ENCODE measurements at regions not wholly inside any gene's neighbourhood (a gene's known extent, or its start where the extent isn't known, plus 50 kb on each side); places are given as distances from the start of the nearest gene placed in this dataset.
A peak's percentile ranks its signal among the peaks of the same experiment; 100 is the strongest.

DNA sequence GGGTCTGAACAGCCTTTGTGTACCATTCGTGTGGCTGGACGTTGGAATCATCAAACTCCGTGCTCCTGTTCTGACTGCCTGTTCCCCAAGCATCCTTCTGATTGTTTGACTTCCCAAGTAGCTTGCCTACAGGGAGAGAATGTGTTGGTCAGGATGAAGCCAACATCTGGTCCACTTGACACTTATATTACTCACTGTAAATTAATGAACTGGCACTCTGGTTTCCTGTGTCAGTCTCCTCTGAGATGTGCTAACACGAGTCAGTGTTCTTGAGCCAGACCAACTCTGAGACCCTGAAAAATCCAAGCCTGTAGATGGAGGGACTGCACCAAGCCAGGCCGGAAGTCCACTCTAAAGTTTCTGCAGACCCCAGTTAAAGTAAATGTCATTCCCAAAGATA lies 440.9 kb downstream of the ZNF516 start (continued):
- no peak for TF ChIP-seq NANOG (IDR thresholded peaks at IDR 0.05; ENCODE audit: borderline replicate concordance)
- no peak for TF ChIP-seq POLR2AphosphoS5 (IDR thresholded peaks at IDR 0.05; ENCODE audit: low read depth)
- TF ChIP-seq, protein P1, sequence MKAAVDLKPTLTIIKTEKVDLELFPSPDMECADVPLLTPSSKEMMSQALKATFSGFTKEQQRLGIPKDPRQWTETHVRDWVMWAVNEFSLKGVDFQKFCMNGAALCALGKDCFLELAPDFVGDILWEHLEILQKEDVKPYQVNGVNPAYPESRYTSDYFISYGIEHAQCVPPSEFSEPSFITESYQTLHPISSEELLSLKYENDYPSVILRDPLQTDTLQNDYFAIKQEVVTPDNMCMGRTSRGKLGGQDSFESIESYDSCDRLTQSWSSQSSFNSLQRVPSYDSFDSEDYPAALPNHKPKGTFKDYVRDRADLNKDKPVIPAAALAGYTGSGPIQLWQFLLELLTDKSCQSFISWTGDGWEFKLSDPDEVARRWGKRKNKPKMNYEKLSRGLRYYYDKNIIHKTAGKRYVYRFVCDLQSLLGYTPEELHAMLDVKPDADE (IDR thresholded peaks at IDR 0.05) = no peak
- no peak for TF ChIP-seq EZH2 (IDR thresholded peaks at IDR 0.05; ENCODE audit: low read depth, unreplicated experiment)
- TF ChIP-seq, protein P2, sequence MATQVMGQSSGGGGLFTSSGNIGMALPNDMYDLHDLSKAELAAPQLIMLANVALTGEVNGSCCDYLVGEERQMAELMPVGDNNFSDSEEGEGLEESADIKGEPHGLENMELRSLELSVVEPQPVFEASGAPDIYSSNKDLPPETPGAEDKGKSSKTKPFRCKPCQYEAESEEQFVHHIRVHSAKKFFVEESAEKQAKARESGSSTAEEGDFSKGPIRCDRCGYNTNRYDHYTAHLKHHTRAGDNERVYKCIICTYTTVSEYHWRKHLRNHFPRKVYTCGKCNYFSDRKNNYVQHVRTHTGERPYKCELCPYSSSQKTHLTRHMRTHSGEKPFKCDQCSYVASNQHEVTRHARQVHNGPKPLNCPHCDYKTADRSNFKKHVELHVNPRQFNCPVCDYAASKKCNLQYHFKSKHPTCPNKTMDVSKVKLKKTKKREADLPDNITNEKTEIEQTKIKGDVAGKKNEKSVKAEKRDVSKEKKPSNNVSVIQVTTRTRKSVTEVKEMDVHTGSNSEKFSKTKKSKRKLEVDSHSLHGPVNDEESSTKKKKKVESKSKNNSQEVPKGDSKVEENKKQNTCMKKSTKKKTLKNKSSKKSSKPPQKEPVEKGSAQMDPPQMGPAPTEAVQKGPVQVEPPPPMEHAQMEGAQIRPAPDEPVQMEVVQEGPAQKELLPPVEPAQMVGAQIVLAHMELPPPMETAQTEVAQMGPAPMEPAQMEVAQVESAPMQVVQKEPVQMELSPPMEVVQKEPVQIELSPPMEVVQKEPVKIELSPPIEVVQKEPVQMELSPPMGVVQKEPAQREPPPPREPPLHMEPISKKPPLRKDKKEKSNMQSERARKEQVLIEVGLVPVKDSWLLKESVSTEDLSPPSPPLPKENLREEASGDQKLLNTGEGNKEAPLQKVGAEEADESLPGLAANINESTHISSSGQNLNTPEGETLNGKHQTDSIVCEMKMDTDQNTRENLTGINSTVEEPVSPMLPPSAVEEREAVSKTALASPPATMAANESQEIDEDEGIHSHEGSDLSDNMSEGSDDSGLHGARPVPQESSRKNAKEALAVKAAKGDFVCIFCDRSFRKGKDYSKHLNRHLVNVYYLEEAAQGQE (IDR thresholded peaks at IDR 0.05; ENCODE audit: unreplicated experiment) = no peak
- TF ChIP-seq CREB1 (CRISPR knock-in tag; IDR thresholded peaks at IDR 0.05; ENCODE audit: low read depth) = no peak
- no peak for TF ChIP-seq ZNF114 (CRISPR knock-in tag; IDR thresholded peaks at IDR 0.05)
- TF ChIP-seq ZNF331 (CRISPR knock-in tag; IDR thresholded peaks at IDR 0.05; ENCODE audit: low read depth) = no peak
- TF ChIP-seq JUNB (IDR thresholded peaks at IDR 0.05; ENCODE audit: unreplicated experiment) = no peak

DNA sequence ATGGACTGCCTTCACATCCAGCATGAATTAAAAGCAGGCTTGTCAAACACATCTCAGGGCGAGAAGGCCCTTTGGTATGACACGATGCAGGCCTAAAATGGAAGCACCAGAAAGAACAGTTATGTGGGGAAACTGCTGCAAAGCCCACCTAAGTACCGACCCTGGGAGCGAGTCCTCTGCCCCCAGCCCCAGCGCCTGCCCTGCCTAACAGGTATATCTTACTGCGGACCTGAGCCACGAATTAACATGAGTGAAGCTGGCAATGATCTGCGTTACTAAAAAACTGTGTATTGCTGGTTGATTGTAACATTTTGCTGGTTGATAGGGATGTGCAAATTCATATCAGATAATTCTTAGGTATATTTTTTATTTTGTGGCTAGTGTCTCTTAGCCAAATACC lies 441.5 kb downstream of the ZNF516 start:
- H3K4me3 Mint-ChIP-seq = no peak overlapping the region
- peaks cover 2% of the 10 kb centered on the region for H3K27me3 Mint-ChIP-seq (ENCODE audit: insufficient read depth, low read depth, poor library complexity)
- DNase-seq (ENCODE audit: low spot score) = no peak
- Histone ChIP-seq H2AFZ (peak overlapping the region; percentile 69; the same call in 1 of the 2 replicates), H3K9me2 (ENCODE audit: insufficient read depth) (no peaks in the 10 kb centered on the region), H3K4me1 (ENCODE audit: insufficient read depth) (0 out of 2 replicates have a peak, but pooled peaks cover 4% of the 10 kb centered on the region), H3F3A (replicated peaks; ENCODE audit: low read depth) (no peaks in the 10 kb centered on the region), H3K27me3 (ENCODE audit: insufficient read depth) (no peaks in the 10 kb centered on the region), H3K79me2 (replicated peaks; ENCODE audit: insufficient read depth) (no peaks in the 10 kb centered on the region), H3K4me3 (no peak overlapping the region), H3K4me2 (no peak overlapping the region), H4K20me1 (replicated peaks; ENCODE audit: insufficient read depth) (no peaks in the 10 kb centered on the region), H3K27ac (ENCODE audit: low read depth) (no peak overlapping the region), H3K36me3 (ENCODE audit: insufficient read depth) (no peaks in the 10 kb centered on the region)
- H3K36me3 Mint-ChIP-seq (ENCODE audit: low read depth) = no peaks in the 10 kb centered on the region
- no peaks in the 10 kb centered on the region; the same call in 2 of the 3 replicates for H3K9me3 Mint-ChIP-seq
- no peak for ATAC-seq
- peaks cover 11% of the 10 kb centered on the region for H3K4me1 Mint-ChIP-seq
- no peak overlapping the region for H3K27ac Mint-ChIP-seq
- TF ChIP-seq STAT1 (IDR thresholded peaks at IDR 0.05; ENCODE audit: unreplicated experiment) (no peak), EZH2phosphoT487 (IDR thresholded peaks at IDR 0.05; ENCODE audit: unreplicated experiment) (no peak), ZNF114 (CRISPR knock-in tag; IDR thresholded peaks at IDR 0.05) (no peak), POLR2AphosphoS5 (IDR thresholded peaks at IDR 0.05; ENCODE audit: low read depth) (no peak), EZH2 (IDR thresholded peaks at IDR 0.05; ENCODE audit: low read depth, unreplicated experiment) (no peak)
- TF ChIP-seq, protein P2 (IDR thresholded peaks at IDR 0.05; ENCODE audit: unreplicated experiment) = no peak

Data from GM23338 (cell line).